GM10248 (cell line): ENCODE measurements at regions not wholly inside any gene's neighbourhood (a gene's known extent, or its start where the extent isn't known, plus 50 kb on each side); places are given as distances from the start of the nearest gene placed in this dataset.
"Not testable (repeated sequence)": the region's sequence is repeated elsewhere in the genome, so short reads cannot be mapped to it uniquely, and the experiment has no call there.

Experiments used
- CTCF ChIA-PET: fragments of 300-600 bp; sonication (Branson Sonifier 250); formaldehyde crosslinking; extraction: SDS; loops from one replicate; lab custom pipeline; 2021; ENCODE audit warnings: antibody characterized with exemption; lab: Yijun Ruan, JAX
- POLR2A ChIA-PET: fragments of 350-650 bp; sonication (Branson Sonifier 250); formaldehyde crosslinking; extraction: SDS; loops from one replicate; lab custom pipeline; 2020; ENCODE audit warnings: antibody characterized with exemption; lab: Yijun Ruan, JAX
- DNase-seq: peaks from one replicate; pipeline ENCODE4 v3.0.0; 2012; ENCODE audit errors: extremely low spot score
- CTCF ChIP-seq: IDR thresholded peaks from 2 replicates; pipeline ENCODE4 v1.5.1; 2012; ENCODE audit warnings: mild to moderate bottlenecking, low read depth; ENCODE audit errors: extremely low read depth, missing control alignments, control extremely low read depth

GRCh38 chr7:116365797-116366196 lies 133.7 kb upstream of the CAV2 start:
- ChIA-PET POLR2A (no interaction called here), CTCF (no interaction called here)
- no peak for TF ChIP-seq CTCF
- DNase-seq, result no peak

- no peak for TF ChIP-seq CTCF
- no peak for DNase-seq
- POLR2A ChIA-PET, result no interaction called here
Observed at GRCh38 chr7:116367171-116367813, 132.2 kb upstream of the CAV2 start.

GRCh38 chr7:116368965-116369364 lies 130.6 kb upstream of the CAV2 start:
- no peak for DNase-seq
- ChIA-PET POLR2A (no interaction called here), CTCF (no interaction called here)
- TF ChIP-seq CTCF, result no peak

More at GRCh38 chr7:116367171-116367813, 132.2 kb upstream of the CAV2 start:
- CTCF ChIA-PET, result interaction anchor here (1.9 kb wide), 1 partner anchor 13 kb away, joined by 4 read pairs; no protein-coding TSS in a partner anchor

- DNase-seq, POLR2A ChIA-PET, CTCF ChIA-PET: not testable (repeated sequence)
Observed at GRCh38 chr7:116371536-116371935, 128.0 kb upstream of the CAV2 start.

- CTCF ChIA-PET, POLR2A ChIA-PET, DNase-seq: not testable (repeated sequence)
Observed at GRCh38 chr7:116373229-116373628, 126.3 kb upstream of the CAV2 start.

- no peak for TF ChIP-seq CTCF
- CTCF ChIA-PET, result interaction anchor here (0.6 kb wide), 1 partner anchor 125 kb away, joined by 3 read pairs; no protein-coding TSS in a partner anchor
- no peak for DNase-seq
- POLR2A ChIA-PET, result no interaction called here
Observed at GRCh38 chr7:116377721-116378120, 121.8 kb upstream of the CAV2 start.

- DNase-seq, result no peak
- CTCF ChIA-PET, result no interaction called here
- POLR2A ChIA-PET, result no interaction called here
- TF ChIP-seq CTCF, result no peak
Observed at GRCh38 chr7:116380025-116380424, 119.5 kb upstream of the CAV2 start.
